Skeletal muscle cell (primary cell): ENCODE measurements at regions not wholly inside any gene's neighbourhood (a gene's known extent, or its start where the extent isn't known, plus 50 kb on each side); places are given as distances from the start of the nearest gene placed in this dataset.
A peak's percentile ranks its signal among the peaks of the same experiment; 100 is the strongest.
"Not testable (repeated sequence)": the region's sequence is repeated elsewhere in the genome, so short reads cannot be mapped to it uniquely, and the experiment has no call there.

Experiments used
- DNase-seq: peaks from one replicate; pipeline ENCODE4 v3.0.0-alpha.2; 2010; ENCODE audit warnings: low read depth
- H3K4me3 ChIP-seq: 2 replicates; pipeline ENCODE4 v1.5.1; 2011; ENCODE audit warnings: low read depth, mild to moderate bottlenecking, control low read depth, low read length, moderate library complexity

DNA sequence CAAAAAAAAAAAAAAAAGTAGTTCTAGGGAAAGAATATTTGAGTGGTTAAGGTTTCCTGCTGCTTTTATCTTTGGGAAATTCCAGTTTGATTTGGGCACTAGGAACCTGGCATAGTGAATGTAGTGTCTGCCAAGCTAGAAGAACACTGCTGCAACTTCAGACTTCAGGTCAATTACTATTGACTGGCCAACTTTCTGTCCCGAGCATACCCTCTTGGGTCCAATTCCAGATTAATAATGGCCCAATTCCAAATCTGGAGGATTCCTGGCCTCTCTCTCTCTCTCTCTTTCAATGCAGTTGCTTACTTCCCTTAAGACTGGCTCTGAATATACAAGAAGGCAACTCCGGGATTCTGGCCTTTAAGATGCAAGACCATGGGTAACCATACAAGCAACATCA lies 74.9 kb downstream of the ANKEF1 start:
- no peak for DNase-seq
- no peak overlapping the region for H3K4me3 ChIP-seq

DNA sequence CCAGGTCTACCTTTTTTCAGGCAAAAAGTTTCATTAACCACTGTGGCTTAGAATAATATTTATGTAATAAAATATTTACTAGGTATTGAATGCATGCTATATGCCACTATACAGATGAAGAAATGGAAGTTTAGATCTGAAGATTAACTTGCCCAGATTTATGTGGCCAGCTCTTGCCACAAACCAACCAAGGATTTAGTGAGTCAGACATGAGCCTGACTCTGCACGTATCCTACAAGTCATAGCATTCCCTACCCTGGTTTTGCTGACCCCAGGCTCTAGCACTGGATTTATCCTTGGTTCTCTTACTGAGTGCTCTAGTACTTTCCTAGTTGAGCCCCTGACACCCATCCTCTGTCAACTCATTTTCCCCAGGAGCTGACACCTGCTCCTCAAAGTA lies 75.4 kb downstream of the ANKEF1 start:
- DNase-seq: no peak
- H3K4me3 ChIP-seq: no peak overlapping the region

DNA sequence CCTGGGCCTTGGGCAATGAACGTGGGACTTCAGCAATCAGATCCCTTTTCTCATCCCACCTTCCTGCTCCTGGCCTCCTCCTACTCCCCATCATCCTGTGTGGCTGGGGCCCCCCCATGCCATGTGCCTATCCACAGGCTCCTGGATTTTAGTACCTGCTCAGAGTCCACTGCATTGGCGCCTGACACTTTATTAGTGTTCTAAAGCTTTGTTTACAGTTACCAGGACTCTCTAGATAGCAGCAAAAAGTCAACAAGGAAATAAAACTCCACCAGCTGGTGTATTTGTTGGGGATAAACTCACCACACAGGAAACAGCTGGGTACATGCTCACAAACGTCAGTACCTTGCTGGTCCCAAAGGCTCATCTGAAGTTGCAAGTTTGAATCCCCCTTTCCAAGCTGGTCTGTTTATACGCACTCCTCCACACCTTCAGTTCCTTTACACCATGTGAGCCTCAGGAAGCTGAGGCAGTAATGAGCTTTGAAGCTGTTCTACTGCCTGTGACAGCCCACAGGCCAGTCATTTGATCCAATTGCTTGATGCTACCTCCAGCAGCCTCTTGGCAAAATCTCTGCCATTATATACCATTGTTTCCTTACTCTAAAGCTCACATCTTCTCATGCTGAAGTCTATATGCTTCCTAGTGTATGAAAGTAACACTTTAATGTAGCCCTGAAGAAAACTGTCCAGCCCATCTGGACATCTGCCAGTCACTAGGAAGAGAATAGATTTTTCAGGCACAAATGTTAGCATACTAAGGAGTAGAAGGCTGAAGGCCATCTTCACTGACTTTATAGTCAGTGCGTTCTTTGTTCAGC lies 76.6 kb downstream of the ANKEF1 start:
- no peak for DNase-seq
- no peak overlapping the region for H3K4me3 ChIP-seq

DNA sequence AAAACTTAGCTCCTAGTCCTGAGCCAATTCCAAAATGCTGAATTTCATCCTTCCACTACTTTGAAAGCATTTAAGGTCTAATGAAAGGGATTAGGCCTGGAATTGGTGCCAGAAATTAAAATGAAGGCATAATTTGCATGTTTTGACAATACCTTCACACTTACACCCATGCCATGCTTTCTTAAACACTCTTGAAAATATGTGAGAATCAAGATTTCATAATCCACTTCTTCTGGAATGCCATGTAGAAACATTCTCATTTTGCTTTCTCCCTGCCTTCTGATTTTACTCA lies 77.1 kb downstream of the ANKEF1 start:
- H3K4me3 ChIP-seq: no peak overlapping the region
- no peak for DNase-seq

DNA sequence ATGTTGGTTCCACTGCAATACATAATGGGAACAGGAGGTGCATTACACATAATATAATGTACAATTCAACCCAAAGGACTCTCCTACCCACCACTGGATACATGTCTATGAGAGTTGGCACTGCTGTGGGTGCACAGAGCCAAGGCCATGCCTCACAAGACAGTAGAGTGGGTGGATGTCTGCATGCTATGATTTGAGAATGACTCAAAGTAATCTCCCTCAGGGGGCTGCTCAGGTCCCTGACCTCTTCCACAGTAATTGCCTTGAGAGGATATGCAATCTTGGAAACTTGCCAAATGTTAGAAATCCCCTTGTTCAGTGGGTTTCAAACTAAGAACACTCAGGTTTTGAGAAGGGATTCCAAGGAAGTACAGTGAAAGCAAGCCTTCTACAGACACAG lies 79.0 kb downstream of the ANKEF1 start:
- no peak overlapping the region for H3K4me3 ChIP-seq
- peak; percentile 39 for DNase-seq

DNA sequence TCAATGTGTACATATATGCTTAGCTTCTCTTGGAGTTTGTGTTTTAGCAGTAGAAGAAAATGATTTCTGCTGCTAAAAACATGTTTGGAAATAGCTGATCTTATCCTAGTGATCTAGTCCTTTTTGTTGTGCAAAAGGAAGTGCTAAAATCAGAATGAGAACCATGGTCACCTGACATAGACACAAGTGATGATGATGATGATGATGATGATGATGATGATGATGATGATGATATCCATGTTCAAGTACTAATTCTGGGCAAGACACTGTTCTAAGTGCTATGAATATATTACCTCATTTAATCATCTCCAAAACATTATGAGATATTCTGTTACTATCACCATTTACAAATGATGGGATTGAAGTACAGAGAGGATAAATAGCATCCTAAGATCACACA lies 79.8 kb downstream of the ANKEF1 start:
- no peak overlapping the region for H3K4me3 ChIP-seq
- DNase-seq: no peak

DNA sequence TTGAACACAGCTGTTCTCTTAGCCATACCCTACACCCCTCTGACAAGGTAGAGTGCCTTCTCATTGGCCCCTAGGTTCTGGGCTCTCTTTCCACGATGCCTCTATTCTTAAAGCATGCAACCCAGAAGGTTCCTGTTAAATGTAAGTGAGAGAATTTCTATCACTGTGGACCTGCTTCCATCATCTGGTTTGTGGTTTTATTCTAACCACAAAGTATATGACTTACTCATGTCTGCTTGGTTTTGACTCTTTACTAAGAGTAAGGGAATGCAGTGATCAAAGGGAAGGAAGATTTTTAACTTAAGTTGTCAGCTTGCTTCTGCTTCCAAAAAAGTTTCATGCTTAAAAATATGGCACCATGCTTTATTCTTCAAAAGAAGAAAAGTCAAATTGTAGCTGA lies 80.2 kb downstream of the ANKEF1 start:
- H3K4me3 ChIP-seq: no peak overlapping the region
- peak; percentile 49 for DNase-seq

DNA sequence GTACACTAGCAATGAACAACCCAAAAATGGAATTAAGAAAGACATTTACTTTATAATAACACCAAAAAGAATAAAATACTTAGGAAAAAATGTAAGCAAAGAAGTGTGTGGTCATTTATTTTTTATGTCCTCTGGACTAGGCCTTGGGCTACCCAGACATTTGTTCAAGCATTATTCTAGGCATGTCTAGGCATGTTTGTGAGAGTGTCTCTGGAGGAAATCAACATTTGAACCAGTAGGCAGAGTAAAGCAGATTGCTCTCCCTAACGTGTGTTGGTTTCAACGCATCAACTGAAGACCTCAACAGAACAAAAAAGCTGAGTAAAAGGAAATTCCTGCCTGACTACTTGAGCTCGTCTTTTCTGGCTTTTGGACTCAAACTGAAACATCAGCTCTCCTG lies 84.5 kb downstream of the ANKEF1 start:
- no peak for DNase-seq
- H3K4me3 ChIP-seq: no peak overlapping the region

DNA sequence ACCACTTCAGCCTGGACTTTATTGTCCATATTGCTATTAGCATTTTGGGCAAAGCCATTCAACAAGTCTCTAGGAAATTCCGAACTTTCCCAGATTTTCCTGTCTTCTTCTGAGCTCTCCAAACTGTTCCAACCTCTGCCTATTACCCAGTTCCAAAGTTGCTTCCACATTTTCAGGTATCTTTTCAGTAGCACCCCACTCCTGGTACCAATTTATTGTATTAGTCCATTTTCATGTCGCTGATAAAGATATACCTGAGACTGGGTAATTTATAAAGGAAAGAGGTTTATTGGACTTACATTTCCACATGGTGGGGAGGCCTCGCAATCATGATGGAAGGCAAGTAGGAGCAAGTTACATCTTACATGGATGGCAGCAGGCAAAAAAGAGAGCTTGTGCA lies 90.1 kb downstream of the ANKEF1 start:
- not testable (repeated sequence) for DNase-seq

DNA sequence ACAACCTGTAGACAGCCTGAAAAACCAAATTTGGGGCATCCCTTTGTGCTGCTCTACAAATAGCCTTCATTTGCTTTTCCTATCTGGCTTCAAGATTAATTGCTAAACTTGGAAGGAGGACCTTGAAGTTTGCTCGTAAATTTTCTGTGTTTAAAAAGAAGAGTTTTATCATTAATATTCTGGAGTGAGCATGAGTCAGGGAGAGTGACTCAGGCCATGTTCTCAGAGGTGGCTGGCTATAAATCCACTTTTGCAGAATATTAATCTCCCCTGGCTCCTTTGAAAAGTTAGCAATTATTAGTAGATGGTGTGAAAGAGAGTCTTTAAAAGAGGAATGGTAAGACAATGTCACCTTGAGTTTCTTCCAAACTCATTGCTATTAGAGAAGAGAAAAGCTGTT lies 91.0 kb downstream of the ANKEF1 start:
- no peak for DNase-seq
- H3K4me3 ChIP-seq: no peak overlapping the region

More for the DNA sequence above, 90.1 kb downstream of the ANKEF1 start:
- not testable (repeated sequence) for H3K4me3 ChIP-seq

DNA sequence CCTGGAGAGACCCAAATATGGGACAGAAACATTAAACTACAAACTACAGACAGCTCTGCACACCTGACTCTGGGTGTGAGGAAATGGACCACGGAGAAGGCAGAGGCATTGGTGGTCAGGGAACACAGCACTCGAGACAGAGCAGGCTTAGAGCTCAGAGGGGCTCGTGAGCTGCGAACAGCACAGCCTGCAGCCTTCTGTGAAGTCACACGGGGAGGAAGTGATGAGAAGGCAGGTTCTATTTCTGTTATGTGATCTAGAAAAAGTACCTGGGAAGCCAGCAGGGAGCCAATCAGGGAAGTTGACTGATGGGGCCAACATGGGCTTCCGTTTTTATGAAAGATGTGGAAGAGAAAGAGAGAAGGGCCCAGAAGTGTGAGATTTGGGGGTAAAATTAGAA lies 88.9 kb upstream of the SNAP25 start:
- no peak for DNase-seq
- H3K4me3 ChIP-seq: no peak overlapping the region

DNA sequence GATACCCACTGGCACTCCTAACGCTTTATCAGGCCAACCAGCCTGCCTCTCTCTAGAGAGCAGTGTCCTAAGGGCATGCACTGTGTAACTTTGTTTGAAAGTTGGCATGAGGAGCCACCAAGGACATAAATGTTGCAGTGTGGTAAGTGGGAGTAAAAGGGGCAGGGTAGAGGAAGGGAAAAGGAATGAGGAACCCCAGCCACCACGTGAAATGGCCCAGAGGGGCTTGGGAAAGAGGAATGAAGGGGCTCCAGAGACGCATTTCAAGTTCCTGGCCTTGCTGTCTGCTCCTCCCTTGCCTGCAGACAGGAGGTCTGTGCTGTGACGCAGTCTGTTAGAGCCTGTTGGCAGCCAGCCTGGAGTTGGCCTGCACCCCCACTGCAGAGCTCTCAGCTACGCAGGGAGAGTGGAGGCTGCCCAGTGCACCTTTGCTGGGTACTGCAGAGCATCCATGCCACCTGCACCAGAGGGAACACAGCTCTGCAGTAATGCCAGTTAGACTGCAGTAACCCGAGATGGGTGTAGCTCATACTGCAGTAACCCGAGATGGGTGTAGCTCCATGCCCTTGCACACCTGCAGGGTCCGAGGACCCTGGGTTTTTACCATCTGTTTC lies 86.8 kb upstream of the SNAP25 start:
- no peak overlapping the region for H3K4me3 ChIP-seq
- DNase-seq: peak; percentile 49

DNA sequence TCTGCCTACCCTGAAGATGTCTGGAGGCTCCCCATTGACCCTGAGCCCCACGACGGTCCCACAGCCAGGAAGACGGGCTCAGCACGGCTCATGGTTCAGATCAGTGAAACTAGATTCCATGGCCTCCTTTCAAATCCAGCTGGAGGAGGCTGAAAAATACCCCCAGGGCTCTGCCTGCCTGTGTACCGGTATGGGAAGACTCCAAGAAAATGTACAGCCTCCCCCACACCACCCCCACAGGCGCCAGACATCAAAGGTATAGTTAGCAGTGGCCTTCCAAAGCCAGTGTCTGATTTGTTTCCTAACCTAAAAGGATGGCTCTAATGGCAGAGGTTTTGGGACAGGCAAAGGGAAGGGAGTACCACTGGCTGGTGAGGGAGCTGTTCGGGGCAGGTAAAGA lies 86.2 kb upstream of the SNAP25 start:
- H3K4me3 ChIP-seq: no peak overlapping the region
- DNase-seq: no peak

DNA sequence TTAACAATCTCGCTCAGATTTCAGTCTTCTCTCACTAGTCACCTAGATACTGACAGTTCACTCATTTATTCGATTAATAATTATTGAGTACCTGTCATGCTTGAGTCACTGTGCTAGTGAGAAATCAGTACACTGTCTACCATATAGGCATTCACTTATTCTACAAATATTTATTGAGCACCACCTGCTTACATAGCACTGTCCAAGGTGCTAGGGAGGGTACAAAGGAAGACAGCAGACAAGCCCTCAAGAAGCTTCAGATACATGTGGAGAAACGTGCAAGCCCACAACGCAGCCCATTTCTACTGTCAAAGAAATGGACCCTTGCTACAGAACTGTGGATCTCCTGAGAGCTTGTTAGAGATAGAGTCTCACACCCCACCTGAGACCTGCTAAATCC lies 85.1 kb upstream of the SNAP25 start:
- no peak overlapping the region for H3K4me3 ChIP-seq
- no peak for DNase-seq

DNA sequence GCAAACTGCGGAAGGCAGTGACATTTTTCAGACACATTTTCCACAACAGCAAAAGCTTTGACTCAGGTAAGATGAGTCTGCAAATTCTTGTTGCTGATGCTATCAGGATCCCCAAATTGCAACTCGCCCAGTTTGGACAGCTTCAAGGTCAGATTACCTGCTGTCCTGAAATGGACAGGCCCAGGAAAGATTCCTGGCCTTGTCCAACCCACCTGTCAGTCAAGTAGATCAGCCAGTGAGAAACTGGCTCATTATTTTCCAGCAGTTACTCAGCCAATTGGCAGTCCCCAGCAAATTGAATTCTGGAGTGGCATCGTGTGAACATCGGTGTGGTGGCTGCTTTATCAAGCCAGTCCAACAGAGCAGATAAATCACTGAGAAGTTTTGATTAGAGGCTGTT lies 84.5 kb upstream of the SNAP25 start:
- no peak overlapping the region for H3K4me3 ChIP-seq
- DNase-seq: no peak

DNA sequence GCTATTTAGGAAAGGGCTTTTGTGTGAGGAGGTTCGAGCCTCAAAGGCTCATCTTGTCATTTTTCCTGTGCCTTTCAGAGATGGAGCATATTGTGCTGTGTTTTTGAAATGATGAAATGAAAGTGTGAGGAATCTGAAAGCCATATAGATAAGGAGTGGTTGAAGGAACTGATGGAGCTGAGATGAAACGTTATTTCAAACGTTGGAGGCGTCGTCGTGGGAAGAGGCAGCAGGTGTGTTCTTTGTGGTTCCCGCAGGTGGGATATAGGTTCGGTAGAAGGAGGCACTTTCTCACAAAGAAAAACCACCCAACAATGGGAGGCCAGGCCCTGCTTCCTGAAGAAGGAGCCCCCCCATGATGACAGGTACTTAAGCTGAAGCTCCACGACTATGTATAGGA lies 83.2 kb upstream of the SNAP25 start:
- H3K4me3 ChIP-seq: no peak overlapping the region
- DNase-seq: no peak

DNA sequence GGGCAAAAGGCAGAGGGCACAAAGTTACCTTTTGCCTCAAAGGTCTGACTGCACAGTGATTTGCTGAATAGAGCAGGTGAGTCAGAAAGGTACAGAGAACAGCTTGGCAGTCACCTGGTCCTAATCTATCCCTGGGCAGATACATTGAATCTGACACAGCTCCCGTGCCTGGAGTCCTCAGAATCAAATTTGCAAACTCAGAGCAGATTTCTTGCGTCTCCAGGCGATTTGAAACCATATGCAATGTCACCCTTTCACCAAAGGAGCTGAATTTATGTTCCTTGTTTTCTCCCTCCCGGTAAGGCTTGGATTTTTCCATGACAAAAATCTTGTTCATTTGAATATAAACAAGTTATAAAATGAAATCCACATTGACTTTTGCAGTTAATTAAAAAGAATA lies 81.6 kb upstream of the SNAP25 start:
- DNase-seq: no peak
- H3K4me3 ChIP-seq: no peak overlapping the region

DNA sequence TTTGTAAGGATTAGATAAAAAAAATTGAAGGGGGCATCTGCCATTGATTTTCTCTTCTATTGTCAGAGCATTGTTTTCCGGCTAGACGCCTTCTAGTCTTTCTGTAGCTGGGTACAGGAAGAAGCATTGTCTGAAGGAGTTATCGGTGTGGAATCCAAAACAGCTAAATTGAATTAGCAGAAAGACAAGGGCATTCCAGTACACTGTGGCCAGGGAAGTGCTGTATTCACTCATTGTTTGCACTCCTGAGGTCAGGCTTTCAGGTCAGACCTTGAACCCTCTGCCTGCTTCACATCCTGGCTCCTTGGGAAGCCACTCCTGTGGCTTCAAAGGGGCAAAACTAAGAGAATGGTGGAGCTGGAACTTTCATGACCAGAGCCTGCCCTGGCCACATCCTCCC lies 81.1 kb upstream of the SNAP25 start:
- no peak for DNase-seq
- no peak overlapping the region for H3K4me3 ChIP-seq

DNA sequence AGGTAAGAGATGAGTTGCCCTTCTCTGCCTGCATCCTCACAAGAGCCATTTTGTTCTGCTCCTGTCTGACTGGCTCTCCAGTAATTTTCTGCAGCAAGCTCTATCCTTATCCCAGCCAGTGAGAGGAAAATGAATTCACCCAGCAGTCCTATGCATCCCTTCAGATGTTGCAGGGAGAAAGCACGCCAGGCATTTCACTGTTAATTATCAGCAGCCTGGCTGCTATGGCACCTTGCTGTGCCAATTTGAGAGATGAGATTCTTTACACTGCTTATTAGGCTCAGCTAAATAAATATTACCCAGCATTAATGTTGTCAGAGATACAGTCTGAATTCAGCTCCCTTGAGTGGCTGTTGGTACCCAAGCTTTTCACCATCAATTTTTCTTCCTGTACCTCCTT lies 61.1 kb upstream of the SNAP25 start:
- DNase-seq: no peak
- H3K4me3 ChIP-seq: no peak overlapping the region

DNA sequence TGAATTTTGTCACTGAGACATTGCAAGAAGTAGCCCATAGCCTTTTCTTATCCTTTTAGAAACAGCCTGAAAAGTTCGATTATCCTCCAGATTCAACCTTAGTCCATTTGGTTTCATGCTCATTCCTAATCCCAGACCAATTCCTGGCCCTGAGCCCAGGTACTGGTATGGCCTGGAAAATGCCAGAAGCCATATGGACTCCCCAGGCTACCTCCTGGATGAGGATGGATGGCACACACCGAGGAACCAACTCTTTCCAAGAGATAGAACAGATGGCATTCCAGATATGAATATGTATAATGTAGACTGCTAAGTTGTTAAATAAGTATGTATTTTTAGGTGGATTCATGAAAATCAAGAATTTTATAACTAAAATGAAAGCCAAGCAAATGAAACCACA lies 51.6 kb upstream of the SNAP25 start:
- DNase-seq: no peak

DNA sequence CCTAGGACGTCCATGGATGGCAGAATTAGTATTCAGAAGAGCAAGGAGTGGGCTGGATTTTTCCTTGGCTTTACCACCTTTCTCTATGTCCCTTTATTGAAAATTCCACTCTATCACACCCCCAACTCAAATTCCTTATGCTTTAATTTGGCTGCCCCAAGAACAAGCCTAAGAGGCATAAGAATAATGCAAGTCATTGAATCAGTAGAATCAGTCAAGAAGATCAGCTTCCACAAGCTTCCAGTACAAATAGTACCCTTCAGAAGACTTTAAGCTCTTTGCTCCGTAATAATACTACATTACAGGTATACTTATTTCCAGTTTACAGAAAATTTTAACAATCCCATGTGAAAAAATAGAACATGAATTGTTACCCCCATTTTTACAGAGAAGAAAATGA lies 51.0 kb upstream of the SNAP25 start:
- no peak overlapping the region for H3K4me3 ChIP-seq

More for the DNA sequence above, 51.6 kb upstream of the SNAP25 start:
- H3K4me3 ChIP-seq: no peak overlapping the region

More for the DNA sequence above, 51.0 kb upstream of the SNAP25 start:
- DNase-seq: no peak
